Stimulated activated CD8-positive, alpha-beta memory T cell treated with anti-CD3 and anti-CD28 coated beads, Interleukin-4, amount 100 ng/mL, for 1 hour (primary cell): ENCODE measurements at regions not wholly inside any gene's neighbourhood (a gene's known extent, or its start where the extent isn't known, plus 50 kb on each side); places are given as distances from the start of the nearest gene placed in this dataset.

Source experiments
- DNase-seq, 2 donors: peaks; one replicate each; pipeline ENCODE4 v3.0.0-alpha.2; 2020; ENCODE audit warnings: low read depth in 2 of 2, low spot score in 1 of 2

- no peak for DNase-seq
These were observed 131.9 kb downstream of the ASB1 start for GRCh38 chr2:238558456-238559099.

- DNase-seq = no peak
These were observed 133.5 kb downstream of the ASB1 start for GRCh38 chr2:238560234-238560633.

- no peak for DNase-seq
These were observed 134.5 kb downstream of the ASB1 start for GRCh38 chr2:238561230-238561629.

GRCh38 chr2:238562446-238562845 is 135.7 kb downstream of the ASB1 start:
- no peak for DNase-seq

GRCh38 chr2:238563551-238563950 is 136.8 kb downstream of the ASB1 start:
- no peak for DNase-seq

- DNase-seq = no peak
These were observed 137.7 kb downstream of the ASB1 start for GRCh38 chr2:238564286-238564920.

- DNase-seq = no peak
These were observed 138.3 kb downstream of the ASB1 start for GRCh38 chr2:238565031-238565430.

- no peak for DNase-seq
These were observed 139.4 kb downstream of the ASB1 start for GRCh38 chr2:238566001-238566645.

- no peak for DNase-seq
These were observed 140.5 kb downstream of the ASB1 start for GRCh38 chr2:238567067-238567855.

GRCh38 chr2:238567996-238568395 is 141.3 kb downstream of the ASB1 start:
- DNase-seq = no peak

GRCh38 chr2:238568455-238569440 is 142.0 kb downstream of the ASB1 start:
- DNase-seq = no peak

GRCh38 chr2:238569507-238570195 is 142.9 kb downstream of the ASB1 start:
- DNase-seq = no peak

- DNase-seq = no peak
These were observed 143.7 kb downstream of the ASB1 start for GRCh38 chr2:238570391-238570790.

- no peak for DNase-seq
These were observed 144.2 kb downstream of the ASB1 start for GRCh38 chr2:238570926-238571325.

GRCh38 chr2:238571661-238572372 is 145.1 kb downstream of the ASB1 start:
- no peak for DNase-seq

- no peak for DNase-seq
These were observed 146.5 kb downstream of the ASB1 start for GRCh38 chr2:238573065-238573778.

GRCh38 chr2:238573916-238574315 is 147.2 kb downstream of the ASB1 start:
- DNase-seq = no peak

- no peak for DNase-seq
These were observed 148.0 kb downstream of the ASB1 start for GRCh38 chr2:238574490-238575271.
